IMR-90 (cell line): ENCODE measurements at regions not wholly inside any gene's neighbourhood (a gene's known extent, or its start where the extent isn't known, plus 50 kb on each side); places are given as distances from the start of the nearest gene placed in this dataset.

Experiments
- ATAC-seq: fragments of 200-7000 bp; cut with Tn5 transposase; 2 replicates; pipeline ENCODE4 v1.9.1; 2020; ENCODE audit warnings: low read depth, mild to moderate bottlenecking, moderate library complexity
- BruUV-seq: library from RNA; stranded (reverse); fragments of 400-500 nt; replicated peaks from 2 replicates; lab custom pipeline; 2021; lab: Mats Ljungman, UMichigan
- CTCF ChIA-PET: fragments of 300-600 bp; formaldehyde crosslinking; extraction: SDS; loops from one replicate; lab custom pipeline; 2021; ENCODE audit warnings: antibody characterized with exemption; lab: Yijun Ruan, JAX
- POLR2A ChIA-PET: fragments of 300-600 bp; sonication (Branson Sonifier 250); formaldehyde crosslinking; loops from one replicate; lab custom pipeline; 2022; ENCODE audit warnings: antibody characterized with exemption; ENCODE audit not compliant: unreplicated experiment; lab: Charles Lee
- DNase-seq: peaks from one replicate; pipeline ENCODE4 v3.0.0; 2013
- H2AFZ ChIP-seq: replicated peaks from 2 replicates; pipeline ENCODE3; 2013; ENCODE audit warnings: low read length, mild to moderate bottlenecking; ENCODE audit not compliant: poor library complexity
- H2AK5ac ChIP-seq: 2 replicates; pipeline ENCODE4 v1.6.1; 2013; ENCODE audit warnings: low read depth, low read length, inconsistent platforms
- H2AK9ac ChIP-seq: replicated peaks from 2 replicates; pipeline ENCODE3; 2013; ENCODE audit warnings: mild to moderate bottlenecking, low read depth, low read length, moderate library complexity; ENCODE audit not compliant: poor library complexity
- H2BK120ac ChIP-seq: 2 replicates; pipeline ENCODE4 v1.6.1; 2013; ENCODE audit warnings: low read depth, low read length, inconsistent platforms
- H2BK15ac ChIP-seq: 3 replicates; pipeline ENCODE4 v1.6.1; 2013; ENCODE audit warnings: low read depth, low read length, inconsistent platforms
- H2BK20ac ChIP-seq: 2 replicates; pipeline ENCODE4 v1.6.1; 2013; ENCODE audit warnings: low read depth, mild to moderate bottlenecking, inconsistent platforms, low read length, moderate library complexity
- H2BK5ac ChIP-seq: 2 replicates; pipeline ENCODE4 v1.6.1; 2013; ENCODE audit warnings: mild to moderate bottlenecking, low read depth, low read length, inconsistent platforms; ENCODE audit not compliant: poor library complexity, severe bottlenecking
- H3K14ac ChIP-seq: replicated peaks from 2 replicates; pipeline ENCODE4 v1.6.1; 2013; ENCODE audit warnings: low read depth, low read length, inconsistent platforms
- H3K18ac ChIP-seq: 2 replicates; pipeline ENCODE4 v1.6.1; 2013; ENCODE audit warnings: low read depth, low read length, control low read depth
- H3K23ac ChIP-seq: 2 replicates; pipeline ENCODE4 v1.6.1; 2013; ENCODE audit warnings: low read depth, low read length, inconsistent platforms
- H3K27ac ChIP-seq: 2 replicates; pipeline ENCODE4 v1.5.1; 2013; ENCODE audit warnings: mild to moderate bottlenecking, control low read depth, low read length; ENCODE audit not compliant: insufficient read depth
- H3K27me3 ChIP-seq: 2 replicates; pipeline ENCODE4 v1.6.1; 2013; ENCODE audit warnings: low read length; ENCODE audit not compliant: control insufficient read depth, insufficient read depth
- H3K36me3 ChIP-seq: 2 replicates; pipeline ENCODE4 v1.6.1; 2013; ENCODE audit warnings: low read length, mixed read lengths; ENCODE audit not compliant: control insufficient read depth, insufficient read depth
- H3K4ac ChIP-seq: 2 replicates; pipeline ENCODE4 v1.6.1; 2013; ENCODE audit warnings: low read depth, low read length, inconsistent platforms
- H3K4me1 ChIP-seq: 2 replicates; pipeline ENCODE4 v1.6.1; 2013; ENCODE audit warnings: low read length, mixed read lengths; ENCODE audit not compliant: control insufficient read depth, insufficient read depth
- H3K4me2 ChIP-seq: 2 replicates; pipeline ENCODE4 v1.6.1; 2013; ENCODE audit warnings: low read depth, mild to moderate bottlenecking, control low read depth, low read length, moderate library complexity
- H3K4me3 ChIP-seq: 2 replicates; pipeline ENCODE4 v1.5.1; 2013; ENCODE audit warnings: low read depth, mild to moderate bottlenecking, control low read depth, low read length, moderate library complexity; ENCODE audit not compliant: insufficient read depth
- H3K56ac ChIP-seq: 2 replicates; pipeline ENCODE4 v1.6.1; 2013; ENCODE audit warnings: low read length, inconsistent platforms; ENCODE audit not compliant: insufficient read depth; ENCODE audit errors: extremely low read depth
- H3K79me1 ChIP-seq, 2 experiments: 2 replicates each; pipeline ENCODE4 v1.6.1; 2013; ENCODE audit warnings: low read length in 2 of 2, inconsistent platforms in 1 of 2, low read depth in 1 of 2
- H3K9ac ChIP-seq: 2 replicates; pipeline ENCODE4 v1.6.1; 2013; ENCODE audit warnings: low read depth, low read length, control low read depth
- H3K9me1 ChIP-seq: 2 replicates; pipeline ENCODE4 v1.6.1; 2013; ENCODE audit warnings: low read length, inconsistent platforms; ENCODE audit not compliant: insufficient read depth
- H3K9me3 ChIP-seq: 2 replicates; pipeline ENCODE4 v1.6.1; 2013; ENCODE audit warnings: low read length; ENCODE audit not compliant: control insufficient read depth, insufficient read depth
- H4K20me1 ChIP-seq: 2 replicates; pipeline ENCODE4 v1.6.1; 2013; ENCODE audit warnings: low read length, inconsistent platforms; ENCODE audit not compliant: insufficient read depth
- H4K5ac ChIP-seq: 2 replicates; pipeline ENCODE4 v1.6.1; 2013; ENCODE audit warnings: mild to moderate bottlenecking, low read depth, low read length, control low read depth
- H4K8ac ChIP-seq, 2 experiments: 2 replicates each; pipeline ENCODE4 v1.6.1; 2013; ENCODE audit warnings: low read depth in 2 of 2, low read length in 2 of 2, control low read depth in 1 of 2, inconsistent platforms in 1 of 2
- H4K91ac ChIP-seq: 2 replicates; pipeline ENCODE4 v1.6.1; 2013; ENCODE audit warnings: low read depth, low read length, inconsistent platforms; ENCODE audit not compliant: insufficient read depth
- CHD1 ChIP-seq: IDR thresholded peaks from 2 replicates; pipeline ENCODE4 v1.6.1; 2012; ENCODE audit warnings: low read depth, low read length, improper control_type of control experiment
- MAZ ChIP-seq: IDR thresholded peaks from 2 replicates; pipeline ENCODE4 v1.6.1; 2012; ENCODE audit warnings: low read depth, mild to moderate bottlenecking, low read length, improper control_type of control experiment, moderate library complexity, borderline replicate concordance
- POLR2A ChIP-seq: IDR thresholded peaks from 2 replicates; pipeline ENCODE4 v1.6.1; 2012; ENCODE audit warnings: mild to moderate bottlenecking, low read depth, low read length
- WGBS, 2 experiments: methylation state at CpG; one replicate each; pipeline versions ENCODE4 v1.1.5 to v1.1.7; 2013; ENCODE audit warnings: missing lambda C conversion rate in 2 of 2; ENCODE audit not compliant: insufficient read length in 1 of 2; ENCODE audit errors: extremely low coverage in 2 of 2; 5-methylcytosine and 5-hydroxymethylcytosine counted together
- dilution Hi-C: fragments of 300-500 bp; cut with HindIII; formaldehyde crosslinking; loops from one replicate; pipeline ENCODE4 v1.14.3; 2018; ENCODE audit warnings: low sequenced_read_pairs; ENCODE audit not compliant: unreplicated experiment
- in situ Hi-C: fragments of 300-500 bp; cut with MboI; formaldehyde crosslinking; loops from 3 replicates; pipeline ENCODE4 v1.14.3; 2019; ENCODE audit warnings: low sequenced_read_pairs, inconsistent platforms, mixed read lengths
- intact Hi-C: fragments of 100-400 bp; cut with micrococcal nuclease; formaldehyde crosslinking; loops from 2 replicates; pipeline ENCODE4 v1.10.0; 2022

- no peak overlapping the region for H4K5ac ChIP-seq
- TF ChIP-seq POLR2A = no peak
- no peak for TF ChIP-seq CHD1
- no peak for TF ChIP-seq MAZ
- no peaks in the 10 kb centered on the region for H3K4me1 ChIP-seq
- no peak overlapping the region for H2BK120ac ChIP-seq
- H4K91ac ChIP-seq = no peak overlapping the region
- H3K79me1 ChIP-seq = no peaks in the 10 kb centered on the region
- no peaks in the 10 kb centered on the region for H3K9me3 ChIP-seq
- H3K36me3 ChIP-seq = no peaks in the 10 kb centered on the region
- no peak overlapping the region for H3K18ac ChIP-seq
- dilution Hi-C loops = no loop called here
- no peak overlapping the region for H3K4me2 ChIP-seq
- no peak overlapping the region for H3K56ac ChIP-seq
- no peak overlapping the region for H2BK15ac ChIP-seq
- ATAC-seq = no peak
- no peak overlapping the region for H3K9ac ChIP-seq
- H3K4me3 ChIP-seq = no peak overlapping the region
- H2AFZ ChIP-seq = no peak overlapping the region
- no peak overlapping the region for H2BK5ac ChIP-seq
- no peaks in the 10 kb centered on the region for H3K9me1 ChIP-seq
- H2AK5ac ChIP-seq = no peak overlapping the region
- POLR2A ChIA-PET = no interaction called here
- no peak overlapping the region for H3K27ac ChIP-seq
- DNase-seq = no peak
- H2BK20ac ChIP-seq = no peak overlapping the region
- H3K14ac ChIP-seq = no peak overlapping the region
- BruUV-seq = no TSS peak
- no CpG with 5 or more reads among the region's 6 CpGs for WGBS, 2 experiments
- peaks cover 19% of the 10 kb centered on the region for H3K27me3 ChIP-seq
- intact Hi-C loops = no loop called here
- H2AK9ac ChIP-seq = no peak overlapping the region
- no peak overlapping the region for H4K8ac ChIP-seq
- H4K20me1 ChIP-seq = no peaks in the 10 kb centered on the region
- CTCF ChIA-PET = no interaction called here
- no peak overlapping the region for H3K4ac ChIP-seq
- in situ Hi-C loops = no loop called here
- no peak overlapping the region for H3K23ac ChIP-seq
Measured at GRCh38 chr9:126166866-126167265, 159.8 kb upstream of the MVB12B start.
